GM12873 (cell line): ENCODE measurements at regions not wholly inside any gene's neighbourhood (a gene's known extent, or its start where the extent isn't known, plus 50 kb on each side); places are given as distances from the start of the nearest gene placed in this dataset.

Experiments used
- CTCF ChIP-seq: IDR thresholded peaks from 2 replicates; pipeline ENCODE4 v1.5.1; 2012; ENCODE audit warnings: low read depth, mild to moderate bottlenecking, moderate library complexity, low read length, control low read depth; ENCODE audit not compliant: insufficient read depth; ENCODE audit errors: missing control alignments

GRCh38 chr7:115799430-115799829 is 231.1 kb downstream of the TFEC start:
- no peak for TF ChIP-seq CTCF

GRCh38 chr7:115793958-115794702 is 236.4 kb downstream of the TFEC start:
- TF ChIP-seq CTCF = no peak

- no peak for TF ChIP-seq CTCF
Observed at GRCh38 chr7:115789901-115790300, 240.7 kb downstream of the TFEC start.

- TF ChIP-seq CTCF = no peak
Observed at GRCh38 chr7:115782696-115783490, 247.7 kb downstream of the TFEC start.

- no peak for TF ChIP-seq CTCF
Observed at GRCh38 chr7:115779561-115779960, 251.0 kb downstream of the TFEC start.

GRCh38 chr7:115775981-115776380 is 254.6 kb downstream of the TFEC start:
- no peak for TF ChIP-seq CTCF

GRCh38 chr7:115763347-115763746 is 267.2 kb downstream of the TFEC start:
- no peak for TF ChIP-seq CTCF
